Mucosa of gallbladder (tissue), 1 donor: ENCODE measurements at regions not wholly inside any gene's neighbourhood (a gene's known extent, or its start where the extent isn't known, plus 50 kb on each side); places are given as distances from the start of the nearest gene placed in this dataset.
"Not testable (repeated sequence)": the region's sequence is repeated elsewhere in the genome, so short reads cannot be mapped to it uniquely, and the experiment has no call there.

Experiments used
- DNase-seq: peaks from one replicate; pipeline ENCODE4 v3.0.0-alpha.2; 2020; ENCODE audit warnings: low spot score
- donor health status: DM: no; HTN: no; CAD: no.

- peak; percentile 25 for DNase-seq
These were observed 51.0 kb downstream of the POU3F3 start for GRCh38 chr2:104904889-104905288.

GRCh38 chr2:104909317-104909716, 55.4 kb downstream of the POU3F3 start:
- DNase-seq, result no peak

GRCh38 chr2:104914509-104914908, 60.6 kb downstream of the POU3F3 start:
- DNase-seq, result no peak

- no peak for DNase-seq
These were observed 61.3 kb downstream of the POU3F3 start for GRCh38 chr2:104915107-104915793.

GRCh38 chr2:104919127-104919526, 65.2 kb downstream of the POU3F3 start:
- DNase-seq, result peak; percentile 93

GRCh38 chr2:104923665-104924064, 69.8 kb downstream of the POU3F3 start:
- no peak for DNase-seq

- no peak for DNase-seq
These were observed 75.7 kb downstream of the POU3F3 start for GRCh38 chr2:104929663-104930062.

GRCh38 chr2:104930732-104931131, 76.8 kb downstream of the POU3F3 start:
- no peak for DNase-seq

GRCh38 chr2:104932243-104932642, 78.3 kb downstream of the POU3F3 start:
- no peak for DNase-seq

GRCh38 chr2:104933151-104933917, 79.4 kb downstream of the POU3F3 start:
- no peak for DNase-seq

GRCh38 chr2:104936527-104936926, 82.6 kb downstream of the POU3F3 start:
- no peak for DNase-seq

- no peak for DNase-seq
These were observed 84.5 kb downstream of the POU3F3 start for GRCh38 chr2:104938231-104938941.

GRCh38 chr2:104939570-104940217, 85.8 kb downstream of the POU3F3 start:
- no peak for DNase-seq

- no peak for DNase-seq
These were observed 90.6 kb downstream of the POU3F3 start for GRCh38 chr2:104944495-104944894.

GRCh38 chr2:104945121-104945520, 91.2 kb downstream of the POU3F3 start:
- DNase-seq, result no peak

GRCh38 chr2:104945866-104946265, 92.0 kb downstream of the POU3F3 start:
- no peak for DNase-seq

GRCh38 chr2:104947456-104947855, 90.4 kb upstream of the MRPS9 start:
- DNase-seq, result not testable (repeated sequence)

GRCh38 chr2:104952976-104953375, 84.9 kb upstream of the MRPS9 start:
- DNase-seq, result no peak

- no peak for DNase-seq
These were observed 72.0 kb upstream of the MRPS9 start for GRCh38 chr2:104965900-104966299.

GRCh38 chr2:104969564-104969963, 68.3 kb upstream of the MRPS9 start:
- DNase-seq, result no peak

- no peak for DNase-seq
These were observed 62.5 kb upstream of the MRPS9 start for GRCh38 chr2:104975371-104975770.

- no peak for DNase-seq
These were observed 62.0 kb upstream of the MRPS9 start for GRCh38 chr2:104975851-104976250.
